ENCODE measurements at regions not wholly inside any gene's neighbourhood (a gene's known extent, or its start where the extent isn't known, plus 50 kb on each side); places are given as distances from the start of the nearest gene placed in this dataset.

DNA sequence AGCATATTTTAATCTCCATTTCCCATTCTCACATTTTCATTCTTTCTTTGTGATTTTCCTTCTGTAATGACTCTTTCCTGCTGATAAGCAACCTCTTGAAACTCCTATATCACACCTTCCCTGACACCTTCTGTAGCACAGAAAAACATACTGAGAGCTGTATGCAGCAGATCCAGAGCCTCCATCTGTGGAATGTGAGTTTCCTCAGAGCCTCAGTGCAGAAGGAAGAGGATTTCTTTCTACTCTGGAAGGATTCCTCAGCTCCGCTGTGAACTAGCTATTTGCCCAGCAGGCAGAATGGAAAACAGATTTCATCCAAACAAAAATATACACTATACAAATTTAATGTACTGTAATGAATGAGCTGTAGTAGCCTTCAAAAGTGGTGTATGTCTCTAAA is 841.3 kb upstream of the ZWINT start:
- in situ Hi-C loops (cut with HindIII; ENCODE audit: low pct_unique_long_range_greater_than_20kb, low sequenced_read_pairs) = no loop called here

GRCh38 chr10:57188846-57189245 is 827.8 kb upstream of the ZWINT start:
- no peak for DNase-seq (ENCODE audit: low read depth in 1 of 2, low spot score in 1 of 2)
- TF ChIP-seq JUND (IDR thresholded peaks at IDR 0.05; ENCODE audit: low read depth) = no peak
- in situ Hi-C loops (cut with HindIII; ENCODE audit: low pct_unique_long_range_greater_than_20kb, low sequenced_read_pairs) = no loop called here

More for the DNA sequence above, 841.3 kb upstream of the ZWINT start:
- no peak for TF ChIP-seq JUND (IDR thresholded peaks at IDR 0.05; ENCODE audit: low read depth)
- DNase-seq (ENCODE audit: low read depth in 1 of 2, low spot score in 1 of 2) = no peak

- DNase-seq (ENCODE audit: low read depth in 1 of 2, low spot score in 1 of 2) = no peak
- in situ Hi-C loops (cut with HindIII; ENCODE audit: low pct_unique_long_range_greater_than_20kb, low sequenced_read_pairs) = no loop called here
- no peak for TF ChIP-seq JUND (IDR thresholded peaks at IDR 0.05; ENCODE audit: low read depth)
Measured at GRCh38 chr10:57186201-57186600, 825.1 kb upstream of the ZWINT start.

DNA sequence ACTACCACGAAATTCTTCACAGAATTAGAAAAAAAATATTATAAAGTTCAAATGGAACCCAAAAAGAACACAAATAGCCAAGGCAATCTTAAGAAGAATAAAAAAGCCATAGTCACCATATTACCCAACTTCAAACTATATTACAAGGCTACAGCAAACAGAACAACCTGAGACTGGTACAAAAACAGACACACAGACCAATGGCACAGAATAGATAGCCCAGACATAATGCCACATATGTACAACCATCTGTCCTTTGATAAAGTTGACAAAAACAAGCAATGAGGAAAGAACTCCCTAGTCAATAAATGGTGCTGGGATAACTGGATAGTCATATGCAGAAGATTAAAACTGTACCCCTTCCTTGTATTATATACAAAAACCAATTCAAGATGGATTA is 808.5 kb upstream of the ZWINT start:
- no peak for TF ChIP-seq JUND (IDR thresholded peaks at IDR 0.05; ENCODE audit: low read depth)

DNA sequence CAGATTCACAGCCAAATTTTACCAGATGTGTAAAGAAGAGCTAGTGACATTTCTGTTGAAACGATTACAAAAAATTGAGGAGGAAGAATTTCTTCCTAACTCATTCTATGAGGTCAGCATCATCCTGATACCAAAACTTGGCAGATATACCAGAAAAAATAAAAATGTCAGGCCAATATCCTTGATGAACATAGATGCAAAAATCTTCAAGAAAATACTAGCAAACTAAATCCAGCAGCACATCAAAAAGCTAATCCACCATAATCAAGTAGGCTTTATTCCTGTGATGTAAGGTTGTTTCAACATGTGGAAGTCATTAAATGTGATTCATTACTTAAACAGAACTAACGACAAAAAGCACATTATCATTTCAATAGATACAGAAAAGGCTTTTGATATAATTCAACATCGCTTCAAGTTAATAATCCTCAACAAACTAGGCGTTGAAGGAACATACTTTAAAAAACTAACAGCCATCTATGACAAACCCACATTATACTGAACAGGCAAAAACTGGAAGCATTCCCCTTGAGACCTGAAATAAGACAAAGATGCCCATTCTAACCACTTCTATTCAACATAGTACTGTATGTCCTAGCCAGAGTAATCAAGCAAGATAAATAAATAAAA is 807.7 kb upstream of the ZWINT start:
- no peak for DNase-seq (ENCODE audit: low read depth in 1 of 2, low spot score in 1 of 2)
- TF ChIP-seq JUND (IDR thresholded peaks at IDR 0.05; ENCODE audit: low read depth) = no peak
- in situ Hi-C loops (cut with HindIII; ENCODE audit: low pct_unique_long_range_greater_than_20kb, low sequenced_read_pairs) = no loop called here

More for the DNA sequence above, 808.5 kb upstream of the ZWINT start:
- in situ Hi-C loops (cut with HindIII; ENCODE audit: low pct_unique_long_range_greater_than_20kb, low sequenced_read_pairs) = no loop called here
- DNase-seq (ENCODE audit: low read depth in 1 of 2, low spot score in 1 of 2) = no peak

- in situ Hi-C loops (cut with HindIII; ENCODE audit: low pct_unique_long_range_greater_than_20kb, low sequenced_read_pairs) = no loop called here
- no peak for DNase-seq (ENCODE audit: low read depth in 1 of 2, low spot score in 1 of 2)
- no peak for TF ChIP-seq JUND (IDR thresholded peaks at IDR 0.05; ENCODE audit: low read depth)
Measured at GRCh38 chr10:57165671-57166070, 804.6 kb upstream of the ZWINT start.

- in situ Hi-C loops (cut with HindIII; ENCODE audit: low pct_unique_long_range_greater_than_20kb, low sequenced_read_pairs) = no loop called here
- no peak for TF ChIP-seq JUND (IDR thresholded peaks at IDR 0.05; ENCODE audit: low read depth)
- no peak for DNase-seq (ENCODE audit: low read depth in 1 of 2, low spot score in 1 of 2)
Measured at GRCh38 chr10:57162231-57162630, 801.2 kb upstream of the ZWINT start.

DNA sequence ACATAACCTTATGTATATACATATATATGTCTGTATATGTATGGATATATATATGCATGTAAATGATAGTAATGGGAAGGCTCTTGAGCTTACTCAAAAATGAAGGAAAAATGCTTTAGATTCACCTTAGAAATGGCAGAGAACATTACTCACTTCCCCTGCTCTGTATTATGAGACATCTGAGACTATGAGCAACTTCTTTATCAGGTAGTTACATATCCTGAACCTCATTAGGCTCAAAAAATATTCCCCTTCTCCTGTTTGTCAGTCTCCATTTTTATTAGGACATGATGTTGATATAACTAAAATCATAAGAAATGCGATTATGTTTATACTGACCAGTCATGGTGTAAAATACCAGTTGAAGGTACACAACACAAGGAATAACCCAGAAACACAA is 800.1 kb upstream of the ZWINT start:
- no peak for DNase-seq (ENCODE audit: low read depth in 1 of 2, low spot score in 1 of 2)
- TF ChIP-seq JUND (IDR thresholded peaks at IDR 0.05; ENCODE audit: low read depth) = no peak
- in situ Hi-C loops (cut with HindIII; ENCODE audit: low pct_unique_long_range_greater_than_20kb, low sequenced_read_pairs) = no loop called here

GRCh38 chr10:57145548-57145947 is 784.5 kb upstream of the ZWINT start:
- in situ Hi-C loops (cut with HindIII; ENCODE audit: low pct_unique_long_range_greater_than_20kb, low sequenced_read_pairs) = no loop called here
- no peak for DNase-seq (ENCODE audit: low read depth in 1 of 2, low spot score in 1 of 2)
- no peak for TF ChIP-seq JUND (IDR thresholded peaks at IDR 0.05; ENCODE audit: low read depth)

GRCh38 chr10:57142925-57143576 is 782.0 kb upstream of the ZWINT start:
- TF ChIP-seq JUND (IDR thresholded peaks at IDR 0.05; ENCODE audit: low read depth) = no peak

GRCh38 chr10:57141708-57142107 is 780.6 kb upstream of the ZWINT start:
- in situ Hi-C loops (cut with HindIII; ENCODE audit: low pct_unique_long_range_greater_than_20kb, low sequenced_read_pairs) = no loop called here
- TF ChIP-seq JUND (IDR thresholded peaks at IDR 0.05; ENCODE audit: low read depth) = no peak
- DNase-seq (ENCODE audit: low read depth in 1 of 2, low spot score in 1 of 2) = no peak

More at GRCh38 chr10:57142925-57143576, 782.0 kb upstream of the ZWINT start:
- DNase-seq (ENCODE audit: low read depth in 1 of 2, low spot score in 1 of 2) = no peak
- in situ Hi-C loops (cut with HindIII; ENCODE audit: low pct_unique_long_range_greater_than_20kb, low sequenced_read_pairs) = no loop called here

GRCh38 chr10:57119684-57120083 is 758.6 kb upstream of the ZWINT start:
- no peak for TF ChIP-seq JUND (IDR thresholded peaks at IDR 0.05; ENCODE audit: low read depth)
- in situ Hi-C loops (cut with HindIII; ENCODE audit: low pct_unique_long_range_greater_than_20kb, low sequenced_read_pairs) = no loop called here
- no peak for DNase-seq (ENCODE audit: low read depth in 1 of 2, low spot score in 1 of 2)

GRCh38 chr10:57113545-57113944 is 752.5 kb upstream of the ZWINT start:
- in situ Hi-C loops (cut with HindIII; ENCODE audit: low pct_unique_long_range_greater_than_20kb, low sequenced_read_pairs) = no loop called here
- no peak for DNase-seq (ENCODE audit: low read depth in 1 of 2, low spot score in 1 of 2)
- TF ChIP-seq JUND (IDR thresholded peaks at IDR 0.05; ENCODE audit: low read depth) = no peak

- DNase-seq (ENCODE audit: low read depth in 1 of 2, low spot score in 1 of 2) = no peak
- in situ Hi-C loops (cut with HindIII; ENCODE audit: low pct_unique_long_range_greater_than_20kb, low sequenced_read_pairs) = no loop called here
- no peak for TF ChIP-seq JUND (IDR thresholded peaks at IDR 0.05; ENCODE audit: low read depth)
Measured at GRCh38 chr10:57102236-57102635, 741.2 kb upstream of the ZWINT start.

Data from T47D (cell line).